ENCODE measurements at regions not wholly inside any gene's neighbourhood (a gene's known extent, or its start where the extent isn't known, plus 50 kb on each side); places are given as distances from the start of the nearest gene placed in this dataset.

DNA sequence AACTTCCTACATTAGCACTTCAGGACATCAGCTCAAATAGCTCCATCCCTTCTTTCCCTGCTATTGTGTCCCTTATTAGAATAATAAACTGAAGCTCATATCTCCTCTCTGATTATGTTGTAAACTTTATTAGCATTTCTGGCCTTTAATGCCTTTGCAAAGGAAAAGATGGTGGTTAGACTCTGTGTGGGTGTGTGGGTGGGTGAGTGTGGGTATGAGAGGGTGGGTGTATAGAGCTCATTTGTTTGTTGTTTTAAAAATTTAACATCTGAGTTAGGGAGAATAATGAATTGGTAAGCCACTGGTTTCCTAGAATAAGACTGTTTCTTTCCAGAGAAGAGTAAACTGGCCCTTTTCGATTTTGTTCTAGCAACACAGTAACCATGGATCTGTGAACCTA, 70.6 kb upstream of the L3MBTL3 start:
- Histone ChIP-seq H3K4me3 (ENCODE audit: low read length in 3 of 3) (no peak overlapping the region), H3K27me3 (ENCODE audit: control insufficient read depth, insufficient read depth, low read length) (no peaks in the 10 kb centered on the region), H3K9me3 (ENCODE audit: control insufficient read depth in 2 of 3, insufficient read depth in 1 of 3, low read length in 3 of 3) (no peaks in the 10 kb centered on the region), H3K27ac (ENCODE audit: low read depth in 2 of 2, low read length in 2 of 2) (no peak overlapping the region), H3K9ac (ENCODE audit: low read length in 3 of 3) (no peak overlapping the region), H3K4me1 (ENCODE audit: control insufficient read depth in 2 of 3, insufficient read depth in 2 of 3, low read depth in 1 of 3, low read length in 3 of 3) (no peaks in the 10 kb centered on the region), H3K36me3 (ENCODE audit: control insufficient read depth in 2 of 3, insufficient read depth in 3 of 3, low read length in 3 of 3) (no peaks in the 10 kb centered on the region)
- TF ChIP-seq, protein P1, sequence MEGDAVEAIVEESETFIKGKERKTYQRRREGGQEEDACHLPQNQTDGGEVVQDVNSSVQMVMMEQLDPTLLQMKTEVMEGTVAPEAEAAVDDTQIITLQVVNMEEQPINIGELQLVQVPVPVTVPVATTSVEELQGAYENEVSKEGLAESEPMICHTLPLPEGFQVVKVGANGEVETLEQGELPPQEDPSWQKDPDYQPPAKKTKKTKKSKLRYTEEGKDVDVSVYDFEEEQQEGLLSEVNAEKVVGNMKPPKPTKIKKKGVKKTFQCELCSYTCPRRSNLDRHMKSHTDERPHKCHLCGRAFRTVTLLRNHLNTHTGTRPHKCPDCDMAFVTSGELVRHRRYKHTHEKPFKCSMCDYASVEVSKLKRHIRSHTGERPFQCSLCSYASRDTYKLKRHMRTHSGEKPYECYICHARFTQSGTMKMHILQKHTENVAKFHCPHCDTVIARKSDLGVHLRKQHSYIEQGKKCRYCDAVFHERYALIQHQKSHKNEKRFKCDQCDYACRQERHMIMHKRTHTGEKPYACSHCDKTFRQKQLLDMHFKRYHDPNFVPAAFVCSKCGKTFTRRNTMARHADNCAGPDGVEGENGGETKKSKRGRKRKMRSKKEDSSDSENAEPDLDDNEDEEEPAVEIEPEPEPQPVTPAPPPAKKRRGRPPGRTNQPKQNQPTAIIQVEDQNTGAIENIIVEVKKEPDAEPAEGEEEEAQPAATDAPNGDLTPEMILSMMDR (IDR thresholded peaks at IDR 0.05; ENCODE audit: borderline replicate concordance, extremely low read depth, insufficient read depth): no peak
- FAIRE-seq (no peak), DNase-seq (no peak)
- intact Hi-C loops (cut with DNase I): no loop called here

DNA sequence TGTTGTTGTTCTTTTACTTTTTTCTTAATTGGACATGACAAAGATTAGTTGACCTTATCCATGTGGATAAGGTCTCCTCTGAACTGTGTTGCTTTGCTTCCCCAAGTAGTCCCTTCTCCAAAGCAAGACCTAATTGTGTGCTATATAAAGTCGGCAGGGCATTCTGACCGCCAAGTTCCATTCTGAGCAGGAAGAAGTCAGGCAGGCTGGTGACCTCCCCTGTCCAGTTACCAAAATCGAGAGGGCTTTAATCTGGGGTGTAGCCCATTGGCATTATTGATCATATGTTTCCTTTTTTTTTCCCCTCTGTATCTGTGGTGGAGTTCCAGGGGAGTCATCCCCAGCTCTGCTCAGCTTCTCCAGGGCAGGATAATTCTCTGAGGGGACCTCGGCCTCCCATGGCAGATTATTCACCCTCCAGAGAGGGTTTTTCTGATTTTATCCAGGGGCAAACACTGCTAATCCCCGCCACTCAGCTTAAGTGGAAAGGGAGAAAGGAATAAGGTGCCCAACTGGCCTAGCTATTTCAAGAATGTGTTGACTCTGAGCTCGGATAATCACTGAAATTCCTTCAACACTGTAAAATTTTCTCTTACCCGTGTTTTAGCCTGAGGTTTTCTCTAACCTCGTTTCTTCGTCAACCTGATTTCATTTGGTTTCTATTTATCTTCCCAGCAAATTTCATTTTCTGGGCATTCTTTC, 71.8 kb upstream of the L3MBTL3 start:
- Histone ChIP-seq H3K9me3 (ENCODE audit: control insufficient read depth in 2 of 3, insufficient read depth in 1 of 3, low read length in 3 of 3) (no peaks in the 10 kb centered on the region), H3K9ac (ENCODE audit: low read length in 3 of 3) (no peak overlapping the region), H3K4me1 (ENCODE audit: control insufficient read depth in 2 of 3, insufficient read depth in 2 of 3, low read depth in 1 of 3, low read length in 3 of 3) (no peaks in the 10 kb centered on the region), H3K36me3 (ENCODE audit: control insufficient read depth in 2 of 3, insufficient read depth in 3 of 3, low read length in 3 of 3) (no peaks in the 10 kb centered on the region), H3K27ac (ENCODE audit: low read depth in 2 of 2, low read length in 2 of 2) (no peak overlapping the region), H3K4me3 (ENCODE audit: low read length in 3 of 3) (no peak overlapping the region), H3K27me3 (ENCODE audit: control insufficient read depth, insufficient read depth, low read length) (no peaks in the 10 kb centered on the region)
- FAIRE-seq (no peak), DNase-seq (no peak)
- TF ChIP-seq, protein P1 (IDR thresholded peaks at IDR 0.05; ENCODE audit: borderline replicate concordance, extremely low read depth, insufficient read depth): no peak
- intact Hi-C loops (cut with DNase I): no loop called here

DNA sequence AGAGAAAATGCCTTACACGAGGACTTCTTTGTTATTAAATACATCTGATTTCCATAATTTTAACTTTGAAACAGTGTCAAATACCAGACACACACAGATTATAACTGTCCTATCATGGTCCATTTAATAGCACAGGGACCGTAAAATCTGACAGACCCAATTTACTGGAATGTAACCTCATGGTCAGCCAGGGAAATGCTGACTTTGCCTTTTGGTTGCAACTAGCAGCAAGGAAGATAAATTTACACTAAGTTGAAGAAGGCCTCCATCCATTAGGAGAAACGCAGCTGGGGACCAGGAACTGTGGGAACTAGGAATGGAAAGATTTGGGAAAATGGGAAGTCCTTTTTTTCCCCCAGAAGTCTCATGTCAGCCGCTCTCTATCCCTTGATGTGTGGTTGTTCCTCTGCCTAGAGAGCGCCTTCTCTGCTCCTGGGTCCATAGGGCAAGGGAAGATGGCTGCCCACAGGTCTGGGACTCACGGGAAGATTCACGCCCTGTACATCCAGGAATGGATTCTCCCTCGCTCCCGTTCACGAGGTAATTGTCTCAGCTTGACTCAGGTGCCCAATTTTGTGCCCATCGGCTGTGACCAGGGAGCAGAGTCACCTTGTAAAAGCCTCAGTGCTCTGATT, 74.6 kb upstream of the L3MBTL3 start:
- Histone ChIP-seq H3K9ac (ENCODE audit: low read length in 3 of 3) (no peak overlapping the region), H3K4me3 (ENCODE audit: low read length in 3 of 3) (no peak overlapping the region), H3K27me3 (ENCODE audit: control insufficient read depth, insufficient read depth, low read length) (no peaks in the 10 kb centered on the region), H3K4me1 (ENCODE audit: control insufficient read depth in 2 of 3, insufficient read depth in 2 of 3, low read depth in 1 of 3, low read length in 3 of 3) (no peaks in the 10 kb centered on the region), H3K36me3 (ENCODE audit: control insufficient read depth in 2 of 3, insufficient read depth in 3 of 3, low read length in 3 of 3) (no peaks in the 10 kb centered on the region), H3K9me3 (ENCODE audit: control insufficient read depth in 2 of 3, insufficient read depth in 1 of 3, low read length in 3 of 3) (no peaks in the 10 kb centered on the region), H3K27ac (ENCODE audit: low read depth in 2 of 2, low read length in 2 of 2) (no peak overlapping the region)
- no peak for FAIRE-seq
- TF ChIP-seq, protein P1 (IDR thresholded peaks at IDR 0.05; ENCODE audit: borderline replicate concordance, extremely low read depth, insufficient read depth): no peak
- intact Hi-C loops (cut with DNase I): no loop called here
- DNase-seq: peak in 2 of 5 donors; percentile 26 to 27

Measured in kidney (tissue), 13 donors.